HCT116 (cell line): ENCODE measurements at regions not wholly inside any gene's neighbourhood (a gene's known extent, or its start where the extent isn't known, plus 50 kb on each side); places are given as distances from the start of the nearest gene placed in this dataset.

Experiments used
- ATAC-seq: fragments of 200-7000 bp; cut with Tn5 transposase; 2 replicates; pipeline ENCODE4 v1.9.1; 2020; ENCODE audit warnings: mild to moderate bottlenecking, moderate library complexity
- BruUV-seq: library from RNA; stranded (reverse); fragments of 400-500 nt; replicated peaks from 2 replicates; lab custom pipeline; 2021; lab: Mats Ljungman, UMichigan
- CTCF ChIA-PET: fragments of 300-600 bp; sonication (Branson Sonifier 250); formaldehyde crosslinking; loops from one replicate; lab custom pipeline; 2021; ENCODE audit warnings: antibody characterized with exemption; lab: Charles Lee
- POLR2A ChIA-PET: fragments of 300-600, 350-600 bp; sonication (Branson Sonifier 250); formaldehyde crosslinking; loops from one replicate; lab custom pipeline; 2021; ENCODE audit warnings: antibody characterized with exemption; lab: Charles Lee
- RAD21 ChIA-PET, 2 experiments: fragments of 300-600 bp; sonication (Branson Sonifier 250); formaldehyde crosslinking; loops; one replicate each; lab custom pipeline; 2023; ENCODE audit warnings: low total read pairs in 2 of 2; ENCODE audit not compliant: uncharacterized antibody in 2 of 2, unreplicated experiment in 2 of 2, low non-redundant PET in 1 of 2; lab: Charles Lee
- DNase-seq: peaks from one replicate; pipeline ENCODE4 v3.0.0-alpha.2; 2010; ENCODE audit warnings: low read depth, low spot score
- H2AFZ ChIP-seq: fragments of 200-600 bp; shearing (Covaris generic), sonication (generic); 2 replicates; pipeline ENCODE4 v1.6.1; 2017; ENCODE audit warnings: low read depth, mixed run types, mixed read lengths, antibody characterized with exemption, low read length; ENCODE audit not compliant: poor library complexity, severe bottlenecking
- H3K27ac ChIP-seq: 2 replicates; pipeline ENCODE4 v1.5.1; 2012; ENCODE audit warnings: low read depth, low read length
- H3K27me3 ChIP-seq: fragments of 200-600 bp; sonication (generic); 2 replicates; pipeline ENCODE4 v1.6.1; 2016; ENCODE audit warnings: mixed run types, low read length, mixed read lengths; ENCODE audit not compliant: insufficient read depth
- H3K36me3 ChIP-seq, 2 experiments: fragments of 200-500 bp in 1 of 2; fragments of 200-600 bp in 1 of 2; sonication (Bioruptor generic) in 1 of 2; sonication (generic) in 1 of 2; 2 replicates each; pipeline versions ENCODE4 v1.5.1 to v1.6.1; 2014 to 2016; ENCODE audit warnings: low read length in 2 of 2, inconsistent platforms in 1 of 2, mixed read lengths in 1 of 2, mixed run types in 1 of 2; ENCODE audit not compliant: insufficient read depth in 2 of 2, control insufficient read depth in 1 of 2
- H3K4me1 ChIP-seq, 2 experiments: fragments of 200-600 bp in 1 of 2; sonication (generic) in 1 of 2; 2 replicates each; pipeline versions ENCODE4 v1.5.1 to v1.6.1; 2012 to 2017; ENCODE audit warnings: low read length in 2 of 2, inconsistent platforms in 1 of 2, mild to moderate bottlenecking in 1 of 2, mixed read lengths in 1 of 2, mixed run types in 1 of 2, moderate library complexity in 1 of 2; ENCODE audit not compliant: insufficient read depth in 2 of 2, control insufficient read depth in 1 of 2
- H3K4me2 ChIP-seq: fragments of 200-600 bp; sonication (generic); 2 replicates; pipeline ENCODE4 v1.6.1; 2017; ENCODE audit warnings: mixed run types, low read length, mixed read lengths
- H3K4me3 ChIP-seq, 2 experiments: fragments of 200-600 bp in 1 of 2; sonication (generic) in 1 of 2; replicated peaks in 1 of 2; 2 replicates each; pipeline ENCODE4 v1.5.1; 2011 to 2016; ENCODE audit warnings: low read length in 2 of 2, control low read depth in 1 of 2, low read depth in 1 of 2, mild to moderate bottlenecking in 1 of 2, mixed read lengths in 1 of 2, mixed run types in 1 of 2
- H3K79me2 ChIP-seq: fragments of 200-600 bp; sonication (generic); 2 replicates; pipeline ENCODE4 v1.6.1; 2017; ENCODE audit warnings: mild to moderate bottlenecking, mixed run types, low read length, moderate library complexity, mixed read lengths; ENCODE audit not compliant: insufficient read depth
- H3K9ac ChIP-seq: fragments of 200-600 bp; sonication (generic); 2 replicates; pipeline ENCODE4 v1.6.1; 2016; ENCODE audit warnings: low read length, mixed read lengths
- H3K9me2 ChIP-seq: fragments of 200-600 bp; sonication (generic), shearing (Covaris generic); 2 replicates; pipeline ENCODE4 v1.6.1; 2017; ENCODE audit warnings: mixed run types, mild to moderate bottlenecking, moderate library complexity; ENCODE audit not compliant: insufficient read depth
- H3K9me3 ChIP-seq, 2 experiments: fragments of 200-500 bp in 1 of 2; fragments of 200-600 bp in 1 of 2; sonication (Bioruptor generic) in 1 of 2; sonication (generic) in 1 of 2; 2 replicates each; pipeline ENCODE4 v1.6.1; 2014 to 2017; ENCODE audit warnings: low read length in 2 of 2, mixed read lengths in 2 of 2, inconsistent platforms in 1 of 2, low read depth in 1 of 2, mild to moderate bottlenecking in 1 of 2, mixed run types in 1 of 2, moderate library complexity in 1 of 2; ENCODE audit not compliant: control insufficient read depth in 1 of 2, insufficient read depth in 1 of 2
- H4K20me1 ChIP-seq: fragments of 200-600 bp; sonication (generic), shearing (Covaris generic); 2 replicates; pipeline ENCODE4 v1.6.1; 2017; ENCODE audit warnings: mixed run types, mild to moderate bottlenecking, moderate library complexity; ENCODE audit not compliant: insufficient read depth
- ATF3 ChIP-seq: IDR thresholded peaks from 2 replicates; pipeline ENCODE4 v1.6.1; 2012
- CBX3 ChIP-seq: IDR thresholded peaks from 2 replicates; pipeline ENCODE4 v1.6.1; 2012; ENCODE audit warnings: low read depth
- CTCF ChIP-seq, 3 experiments: fragments of 200-600 bp in 1 of 3; sonication (generic) in 1 of 3; IDR thresholded peaks in 2 of 3; conservative IDR thresholded peaks in 1 of 3; 2 replicates each; pipeline ENCODE4 v1.5.1; 2012 to 2017; ENCODE audit warnings: low read depth in 2 of 3, low read length in 2 of 3, antibody characterized with exemption in 1 of 3, borderline replicate concordance in 1 of 3, control low read depth in 1 of 3, mild to moderate bottlenecking in 1 of 3, mixed read lengths in 1 of 3, mixed run types in 1 of 3, moderate library complexity in 1 of 3; ENCODE audit not compliant: insufficient read depth in 1 of 3
- EGR1 ChIP-seq: IDR thresholded peaks from 2 replicates; pipeline ENCODE4 v1.6.1; 2012; ENCODE audit warnings: low read depth
- ELF1 ChIP-seq: IDR thresholded peaks from 2 replicates; pipeline ENCODE4 v1.6.1; 2012; ENCODE audit warnings: low read depth, borderline replicate concordance
- EZH2phosphoT487 ChIP-seq: fragments of 200-600 bp; IDR thresholded peaks from 2 replicates; pipeline ENCODE4 v1.6.1; 2018; ENCODE audit warnings: antibody characterized with exemption, borderline replicate concordance
- FOSL1 ChIP-seq: IDR thresholded peaks from 2 replicates; pipeline ENCODE4 v1.6.1; 2012; ENCODE audit warnings: low read depth
- JUND ChIP-seq: IDR thresholded peaks from 2 replicates; pipeline ENCODE4 v1.6.1; 2012
- MAX ChIP-seq: IDR thresholded peaks from 2 replicates; pipeline ENCODE4 v1.6.1; 2012
- POLR2A ChIP-seq: IDR thresholded peaks from 2 replicates; pipeline ENCODE4 v1.7.0; 2011; ENCODE audit warnings: borderline replicate concordance; ENCODE audit not compliant: insufficient read depth, insufficient read length; ENCODE audit errors: extremely low read depth
- RAD21 ChIP-seq: IDR thresholded peaks from 2 replicates; pipeline ENCODE4 v1.6.1; 2012; ENCODE audit warnings: low read depth, mild to moderate bottlenecking
- REST ChIP-seq: IDR thresholded peaks from 2 replicates; pipeline ENCODE4 v1.6.1; 2012; ENCODE audit warnings: low read depth
- SIN3A ChIP-seq: IDR thresholded peaks from 2 replicates; pipeline ENCODE4 v1.6.1; 2012; ENCODE audit warnings: low read depth
- SP1 ChIP-seq: IDR thresholded peaks from 2 replicates; pipeline ENCODE4 v1.6.1; 2012; ENCODE audit warnings: low read depth
- SRF ChIP-seq: IDR thresholded peaks from 2 replicates; pipeline ENCODE4 v1.6.1; 2012; ENCODE audit warnings: low read depth
- TCF7L2 ChIP-seq: IDR thresholded peaks from 2 replicates; pipeline ENCODE4 v1.7.0; 2011; ENCODE audit warnings: borderline replicate concordance, inconsistent platforms; ENCODE audit not compliant: insufficient read depth, insufficient read length; ENCODE audit errors: extremely low read depth
- YY1 ChIP-seq: IDR thresholded peaks from 2 replicates; pipeline ENCODE4 v1.6.1; 2011; ENCODE audit warnings: low read length, low read depth, moderate library complexity, mild to moderate bottlenecking; ENCODE audit not compliant: insufficient replicate concordance; ENCODE audit errors: extremely low read depth
- ZBTB33 ChIP-seq: IDR thresholded peaks from 2 replicates; pipeline ENCODE4 v1.6.1; 2011; ENCODE audit warnings: mild to moderate bottlenecking, low read length, moderate library complexity; ENCODE audit not compliant: insufficient replicate concordance; ENCODE audit errors: extremely low read depth
- ZFX ChIP-seq: fragments of 450-650 bp; IDR thresholded peaks from 2 replicates; pipeline ENCODE4 v1.6.1; 2017
- ZNF274 ChIP-seq: fragments of 200-500 bp; sonication (Bioruptor generic); IDR thresholded peaks from 2 replicates; pipeline ENCODE4 v1.6.1; 2014; ENCODE audit warnings: mild to moderate bottlenecking, low read depth, low read length, inconsistent platforms
- intact Hi-C: fragments of 100-400 bp; cut with micrococcal nuclease; formaldehyde crosslinking; loops from 2 replicates; pipeline ENCODE4 v1.10.0; 2022

- no peak for ATAC-seq
- H3K27me3 ChIP-seq = no peaks in the 10 kb centered on the region
- BruUV-seq = no TSS peak
- H3K36me3 ChIP-seq = no peaks in the 10 kb centered on the region
- no peaks in the 10 kb centered on the region for H3K79me2 ChIP-seq
- no peak overlapping the region for H3K27ac ChIP-seq
- H3K9me3 ChIP-seq = no peaks in the 10 kb centered on the region
- ChIA-PET RAD21 (no interaction called here), CTCF (no interaction called here), POLR2A (no interaction called here)
- no peak overlapping the region for H3K4me3 ChIP-seq
- intact Hi-C loops = no loop called here
- H3K4me2 ChIP-seq = no peak overlapping the region
- no peaks in the 10 kb centered on the region for H3K9me2 ChIP-seq
- H3K4me1 ChIP-seq = peaks cover 0 to 5% of the 10 kb centered on the region in 2 experiments; a peak in 1 of 4 replicates
- no peak for TF ChIP-seq CBX3
- TF ChIP-seq ZBTB33 = no peak
- TF ChIP-seq EGR1 = no peak
- TF ChIP-seq RAD21 = no peak
- no peak for TF ChIP-seq JUND
- no peak for TF ChIP-seq POLR2A
- no peak for TF ChIP-seq YY1
- TF ChIP-seq SRF = no peak
- TF ChIP-seq MAX = no peak
- no peak for TF ChIP-seq REST
- TF ChIP-seq ELF1 = no peak
- no peak for TF ChIP-seq SIN3A
- no peak for TF ChIP-seq ZFX
- TF ChIP-seq SP1 = no peak
- TF ChIP-seq FOSL1 = no peak
- TF ChIP-seq ZNF274 = no peak
- no peak for TF ChIP-seq ATF3
- no peak for TF ChIP-seq EZH2phosphoT487
- TF ChIP-seq TCF7L2 = no peak
- TF ChIP-seq CTCF (IDR thresholded peaks at IDR 0.05 in 2 of 3, conservative IDR thresholded peaks at IDR 0.05 in 1 of 3; ENCODE audit: borderline replicate concordance in 1 of 3, insufficient read depth in 1 of 3, low read depth in 2 of 3, low read length in 2 of 3) = no peak
- no peak overlapping the region for H2AFZ ChIP-seq
- H3K9ac ChIP-seq = no peak overlapping the region
- H4K20me1 ChIP-seq = no peaks in the 10 kb centered on the region
- DNase-seq = no peak
Measured at GRCh38 chrX:11056322-11057176, 54.6 kb upstream of the HCCS start.
